Anterior cingulate cortex (tissue), 58 donors: ENCODE measurements at regions not wholly inside any gene's neighbourhood (a gene's known extent, or its start where the extent isn't known, plus 50 kb on each side); places are given as distances from the start of the nearest gene placed in this dataset.

Source experiments
- DNase-seq, 58 donors: peaks; one replicate each; lab custom pipeline; 2025; lab: John Stamatoyannopoulos, UW

DNA sequence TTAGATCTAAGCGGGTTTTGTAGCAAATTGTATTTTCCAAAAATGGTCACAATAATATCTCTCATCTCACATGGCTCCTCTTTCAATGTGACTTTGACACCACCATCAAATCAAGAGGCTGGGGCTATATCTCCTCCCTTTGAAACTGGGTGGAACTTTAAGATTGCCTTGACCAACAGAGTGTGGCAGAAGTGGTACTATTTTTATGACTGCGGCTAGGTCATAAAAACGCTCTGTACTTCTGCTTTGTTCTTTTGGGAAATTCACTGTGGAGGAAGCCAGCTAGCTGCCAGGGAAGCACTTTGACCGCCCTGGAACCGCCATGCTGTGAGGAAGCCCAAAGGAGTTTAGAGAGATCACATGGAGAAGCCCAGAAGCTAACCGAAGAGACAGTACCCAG lies 50.7 kb upstream of the ACOT11 start:
- DNase-seq: no peak

DNA sequence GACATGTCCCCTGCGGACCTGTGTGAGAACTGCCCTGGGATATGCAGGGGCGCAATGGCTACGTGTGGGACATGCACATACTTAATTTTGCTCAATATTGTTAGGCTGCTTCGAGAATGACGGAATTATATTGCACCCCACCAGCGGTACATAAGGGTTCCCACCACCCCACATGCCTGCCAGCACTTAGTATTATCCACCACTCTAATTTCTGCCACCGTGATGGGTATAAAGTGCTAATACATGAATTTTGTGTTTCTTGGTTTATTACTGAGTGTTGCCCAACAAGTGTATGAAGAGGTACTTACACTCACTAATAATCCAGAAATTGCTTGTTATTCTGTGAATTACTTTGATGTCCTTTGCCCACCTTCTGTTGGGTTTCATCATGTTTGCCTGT lies 52.1 kb upstream of the ACOT11 start:
- DNase-seq: no peak

DNA sequence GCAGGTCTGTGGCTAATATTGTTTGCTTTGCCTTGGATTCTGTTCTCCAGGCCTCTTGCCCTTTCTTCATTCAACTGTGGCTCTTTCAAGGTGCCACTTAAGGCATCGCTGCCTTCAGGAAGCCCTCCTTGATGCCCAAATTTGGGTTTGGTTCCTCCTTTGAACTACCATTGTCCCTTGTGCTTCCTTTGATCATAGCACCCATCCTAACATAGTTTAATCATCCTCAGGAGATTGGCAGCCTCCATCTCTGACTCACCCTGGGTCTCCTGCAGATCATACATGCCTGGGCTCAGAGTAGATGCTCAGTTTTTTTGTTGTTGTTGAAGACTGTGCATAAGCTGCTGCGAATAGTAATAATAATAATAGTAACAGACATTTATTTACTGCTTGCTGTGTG lies 54.4 kb upstream of the ACOT11 start:
- DNase-seq: no peak

GRCh38 chr1:54490361-54491248 lies 57.4 kb upstream of the ACOT11 start:
- DNase-seq: peak in 2 of 58 donors; percentile 14 to 18

DNA sequence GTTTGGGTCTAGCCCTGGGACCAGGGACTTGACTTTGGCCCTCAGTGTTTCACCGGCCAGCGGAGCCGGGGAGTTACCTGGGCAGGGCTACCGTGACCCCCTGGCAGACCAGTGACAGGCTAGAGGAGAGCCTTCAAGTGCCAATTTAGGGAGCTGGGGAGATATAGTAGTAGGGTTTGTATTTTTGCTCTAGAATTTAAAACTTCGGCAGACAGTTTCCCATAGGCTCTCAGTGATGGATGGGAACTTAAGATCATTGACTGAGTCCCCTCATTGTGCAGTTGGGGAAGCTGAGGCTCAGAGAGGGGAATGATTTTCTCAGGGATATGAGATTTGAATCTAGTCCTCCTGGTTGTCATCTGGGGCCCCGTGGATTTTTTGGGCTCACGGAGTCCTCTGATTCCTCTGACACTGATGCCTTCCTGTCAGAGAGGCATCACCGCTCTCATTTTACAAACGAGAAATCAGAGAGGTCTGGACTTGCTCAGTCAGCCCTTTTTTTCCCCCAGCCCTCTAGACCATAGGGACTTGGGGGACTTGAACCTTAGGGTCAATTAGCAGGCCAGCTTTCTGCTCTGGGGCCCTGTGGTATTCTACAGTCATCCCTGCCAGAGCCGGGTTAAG lies 58.3 kb upstream of the ACOT11 start:
- no peak for DNase-seq

- peak in 57 of 58 donors; percentile 14 to 85 (median 73) for DNase-seq
These were observed 59.0 kb upstream of the ACOT11 start for GRCh38 chr1:54488779-54489626.

- DNase-seq: peak; percentile 49 to 92 (median 85)
These were observed 59.8 kb upstream of the ACOT11 start for GRCh38 chr1:54488065-54488750.

DNA sequence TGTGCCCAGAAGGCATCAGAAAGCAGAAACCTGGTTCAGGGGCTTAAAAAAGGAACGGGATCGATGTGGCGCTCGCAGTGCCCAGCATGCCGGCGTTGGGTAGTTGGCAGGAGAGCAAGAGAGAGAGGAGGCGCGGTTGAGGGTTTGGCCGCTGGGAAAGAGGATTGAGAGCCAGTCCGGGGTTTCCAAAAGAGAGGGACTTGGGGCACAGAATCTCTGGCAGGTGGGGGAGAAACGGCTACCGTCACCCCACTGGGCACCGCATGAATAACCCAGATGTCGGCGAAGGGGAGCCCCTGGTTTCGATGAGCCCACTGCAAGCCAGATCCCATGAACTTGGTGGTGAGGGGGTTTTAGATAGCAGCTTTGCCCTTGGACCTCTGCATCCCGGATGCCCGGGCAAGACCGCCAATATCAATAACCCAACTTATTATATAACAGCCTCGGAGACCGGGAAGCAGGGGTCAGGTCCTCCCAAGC lies 60.4 kb upstream of the ACOT11 start:
- DNase-seq: peak in 52 of 58 donors; percentile 4 to 82 (median 59)

DNA sequence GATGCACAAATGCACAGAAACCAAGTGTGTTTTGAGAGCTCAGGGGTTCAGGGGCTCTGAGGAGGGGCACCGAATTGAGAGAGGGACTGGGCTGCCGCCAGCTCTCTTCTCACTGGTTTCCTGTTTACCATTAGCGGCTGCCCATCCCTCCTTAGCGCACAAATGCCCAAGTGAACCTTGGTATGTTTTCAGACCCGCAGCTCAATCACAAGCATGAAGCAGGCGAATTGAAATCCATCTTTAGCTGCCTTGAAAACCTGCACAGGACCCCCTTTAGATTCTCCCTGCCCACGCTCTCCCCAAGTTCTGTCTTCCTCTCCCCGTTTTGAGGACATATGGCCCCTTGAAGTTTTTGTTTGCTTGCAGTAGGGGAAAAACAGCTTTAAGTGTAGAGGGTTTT lies 61.1 kb upstream of the ACOT11 start:
- no peak for DNase-seq

DNA sequence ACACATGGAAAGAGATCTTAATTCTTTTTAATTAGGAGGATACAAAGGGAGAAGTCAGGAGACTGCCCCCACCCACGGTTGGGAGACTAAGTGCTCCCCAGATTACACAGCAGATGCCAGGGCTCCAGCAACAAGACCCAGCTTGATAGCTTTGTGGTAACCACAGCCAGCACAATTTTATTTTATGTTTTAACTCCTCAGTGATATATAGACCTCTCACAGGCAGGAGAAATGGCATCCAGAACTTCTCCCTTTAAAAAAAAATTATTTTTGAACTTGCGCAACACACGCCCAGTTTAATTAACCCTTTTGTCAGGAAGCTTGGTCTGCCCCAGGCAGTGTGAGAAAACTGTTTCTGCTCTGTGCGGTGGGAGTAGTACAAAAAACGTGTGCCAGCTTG lies 62.6 kb upstream of the ACOT11 start:
- no peak for DNase-seq

- no peak for DNase-seq
These were observed 64.1 kb upstream of the ACOT11 start for GRCh38 chr1:54483875-54484437.

- no peak for DNase-seq
These were observed 66.7 kb upstream of the ACOT11 start for GRCh38 chr1:54481201-54481884.

DNA sequence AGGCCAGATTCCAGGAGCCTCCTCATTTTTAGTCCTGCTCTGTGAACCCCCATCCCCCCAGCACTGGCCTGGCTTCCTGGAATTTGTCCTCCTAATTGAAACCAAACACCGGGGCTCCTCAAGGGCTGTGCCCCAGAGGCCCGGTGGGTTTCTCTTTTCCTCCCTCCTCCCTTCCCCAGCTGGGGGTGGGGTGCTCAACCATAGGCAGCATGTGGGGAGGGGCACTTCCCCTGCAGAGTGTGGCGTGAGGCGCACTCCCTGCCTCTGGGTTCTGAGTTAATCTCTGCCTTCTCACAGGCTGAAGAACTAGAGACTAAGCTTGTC lies 67.5 kb upstream of the ACOT11 start:
- DNase-seq: no peak

- no peak for DNase-seq
These were observed 68.0 kb upstream of the ACOT11 start for GRCh38 chr1:54479841-54480524.

GRCh38 chr1:54479251-54479650 lies 68.8 kb upstream of the ACOT11 start:
- DNase-seq: no peak

GRCh38 chr1:54477153-54477561 lies 70.9 kb upstream of the ACOT11 start:
- no peak for DNase-seq

GRCh38 chr1:54476530-54477109 lies 70.4 kb upstream of the SSBP3 start:
- no peak for DNase-seq

DNA sequence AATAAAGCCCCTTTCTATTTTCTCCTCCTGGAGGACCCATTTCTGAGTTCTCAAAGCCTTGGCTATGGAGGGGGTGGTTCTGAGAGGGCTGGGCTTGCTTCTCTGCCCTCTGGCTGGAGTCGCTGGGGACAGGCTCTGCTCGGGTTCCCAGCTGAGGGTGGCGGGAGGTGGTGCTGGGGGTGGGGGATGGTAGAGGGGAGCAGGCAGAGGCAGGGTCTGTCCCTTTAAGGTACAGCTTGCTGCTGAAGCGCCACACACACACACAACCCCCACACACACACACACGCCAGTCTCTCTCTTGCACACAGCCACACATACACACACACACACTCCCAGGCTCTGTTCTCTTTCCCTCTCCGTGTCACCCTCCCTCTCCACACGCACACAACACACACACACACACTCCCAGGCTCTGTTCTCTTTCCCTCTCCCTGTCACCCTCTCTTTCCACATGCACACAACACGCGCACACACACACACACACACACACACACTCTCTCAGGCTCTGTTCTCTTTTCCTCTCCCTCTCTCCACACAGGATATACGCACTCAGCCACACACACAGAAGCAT lies 69.8 kb upstream of the SSBP3 start:
- DNase-seq: peak in 8 of 58 donors; percentile 12 to 51 (median 20)
